BLaER1 treated with 17β-estradiol and CSF1 and Interleukin-3, amounts not matched to agents 10 nM and 100 nM (cell line): ENCODE measurements at regions not wholly inside any gene's neighbourhood (a gene's known extent, or its start where the extent isn't known, plus 50 kb on each side); places are given as distances from the start of the nearest gene placed in this dataset.

Experiments used
- H3K27ac ChIP-seq, 11 experiments: shearing (Covaris generic); formaldehyde crosslinking; 2 replicates each; pipeline ENCODE4 v1.8.1; 2022
- H3K27me3 ChIP-seq, 11 experiments: shearing (Covaris generic); formaldehyde crosslinking; 2 replicates each; pipeline ENCODE4 v1.8.1; 2022
- H3K36me3 ChIP-seq, 11 experiments: shearing (Covaris generic); formaldehyde crosslinking; 2 replicates each; pipeline ENCODE4 v1.8.1; 2022
- H3K4me1 ChIP-seq, 10 experiments: shearing (Covaris generic); formaldehyde crosslinking; 2 replicates each; pipeline ENCODE4 v1.8.1; 2022
- H3K4me2 ChIP-seq, 11 experiments: shearing (Covaris generic); formaldehyde crosslinking; 2 replicates each; pipeline ENCODE4 v1.8.1; 2022
- H3K4me3 ChIP-seq, 10 experiments: shearing (Covaris generic); formaldehyde crosslinking; 2 replicates each; pipeline ENCODE4 v1.8.1; 2022
- H3K9ac ChIP-seq, 11 experiments: shearing (Covaris generic); formaldehyde crosslinking; 2 replicates each; pipeline ENCODE4 v1.8.1; 2022
- H3K9me3 ChIP-seq, 11 experiments: shearing (Covaris generic); formaldehyde crosslinking; replicated peaks in 1 of 11; 2 replicates each; pipeline ENCODE4 v1.8.1; 2022
- H4K20me1 ChIP-seq, 11 experiments: shearing (Covaris generic); formaldehyde crosslinking; 2 replicates each; pipeline ENCODE4 v1.8.1; 2022
- Cebpa-rat ChIP-seq, 11 experiments: shearing (Covaris generic); IDR thresholded peaks; 2 replicates each; pipeline ENCODE4 v1.8.1; 2022

DNA sequence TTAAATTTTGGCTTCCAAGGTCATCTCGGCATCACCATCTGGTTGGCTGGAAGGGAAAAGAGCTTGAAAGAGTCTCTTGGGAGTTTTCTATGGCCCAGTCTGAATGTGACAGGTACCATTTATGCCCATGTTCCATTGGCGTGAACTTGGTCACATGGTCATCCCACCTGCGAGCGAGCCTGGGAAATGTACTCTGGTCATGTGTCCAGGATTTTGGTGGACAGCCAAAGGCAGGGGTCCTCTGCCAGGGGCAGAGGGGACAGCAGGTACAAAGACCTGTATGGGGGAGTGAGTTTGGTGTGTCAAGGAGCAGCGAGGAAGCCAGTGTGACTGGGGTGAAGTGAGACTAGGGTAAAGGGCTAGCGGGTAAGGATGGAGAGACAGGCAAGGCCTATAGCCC is 112.6 kb downstream of the CDC5L start:
- Histone ChIP-seq H3K9ac (no peak overlapping the region), H3K4me2 (no peak overlapping the region), H3K4me1 (0 out of 20 replicates have a peak, but pooled peaks cover 0 to under 1% (median 0%) of the 10 kb centered on the region in 10 experiments), H3K9me3 (peaks cover 0 to 5% (median 0%) of the 10 kb centered on the region in 11 experiments; a peak in 1 of 22 replicates), H3K36me3 (no peaks in the 10 kb centered on the region), H3K27ac (no peak overlapping the region), H4K20me1 (no peaks in the 10 kb centered on the region), H3K4me3 (no peak overlapping the region), H3K27me3 (no peaks in the 10 kb centered on the region)
- no peak for TF ChIP-seq Cebpa-rat (IDR thresholded peaks at IDR 0.05)

- H4K20me1 ChIP-seq: no peaks in the 10 kb centered on the region
- H3K27ac ChIP-seq: no peak overlapping the region
- H3K4me1 ChIP-seq: no peaks in the 10 kb centered on the region
- H3K27me3 ChIP-seq: no peaks in the 10 kb centered on the region
- H3K4me2 ChIP-seq: no peak overlapping the region
- no peak overlapping the region for H3K4me3 ChIP-seq
- H3K36me3 ChIP-seq: no peaks in the 10 kb centered on the region
- H3K9ac ChIP-seq: no peak overlapping the region
- H3K9me3 ChIP-seq: peaks cover 0 to 5% (median 0%) of the 10 kb centered on the region in 11 experiments; a peak in 1 of 22 replicates
- TF ChIP-seq Cebpa-rat (IDR thresholded peaks at IDR 0.05): no peak
Measured at GRCh38 chr6:44503471-44503870, 116.0 kb downstream of the CDC5L start.

DNA sequence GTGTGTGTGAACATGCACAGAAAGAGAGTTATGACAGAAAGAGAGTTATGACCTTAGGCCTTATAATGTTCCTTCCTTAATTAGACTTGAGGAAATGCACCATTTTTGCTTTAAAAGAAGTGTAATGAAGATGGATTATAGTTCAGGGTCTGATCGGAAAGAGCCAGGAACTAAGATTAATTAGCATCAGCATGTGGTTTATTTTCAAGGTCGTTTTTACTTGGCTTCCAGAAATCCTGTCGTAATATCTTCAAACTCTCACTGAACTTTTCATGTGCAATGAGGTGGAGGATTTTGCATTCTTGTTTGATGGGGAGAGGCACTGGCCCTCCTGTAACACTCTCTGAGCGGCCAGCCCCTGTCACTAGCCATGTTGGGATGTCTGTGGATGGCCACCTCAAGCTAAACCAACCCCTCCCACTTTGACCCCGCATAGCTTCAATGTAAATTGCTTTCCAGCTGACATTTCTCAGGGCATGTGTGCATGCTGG is 116.8 kb downstream of the CDC5L start:
- H3K4me2 ChIP-seq: no peak overlapping the region
- no peak overlapping the region for H3K9ac ChIP-seq
- H4K20me1 ChIP-seq: no peaks in the 10 kb centered on the region
- H3K4me1 ChIP-seq: no peaks in the 10 kb centered on the region
- H3K36me3 ChIP-seq: no peaks in the 10 kb centered on the region
- no peak for TF ChIP-seq Cebpa-rat (IDR thresholded peaks at IDR 0.05)
- no peaks in the 10 kb centered on the region for H3K27me3 ChIP-seq
- H3K9me3 ChIP-seq: peaks cover 0 to 5% (median 0%) of the 10 kb centered on the region in 11 experiments; a peak in 1 of 22 replicates
- no peak overlapping the region for H3K27ac ChIP-seq
- no peak overlapping the region for H3K4me3 ChIP-seq

- Histone ChIP-seq H3K36me3 (no peaks in the 10 kb centered on the region), H3K9ac (no peak overlapping the region), H3K9me3 (peaks cover 0 to 5% (median 0%) of the 10 kb centered on the region in 11 experiments; a peak in 1 of 22 replicates), H3K27me3 (no peaks in the 10 kb centered on the region), H3K4me3 (no peak overlapping the region), H3K4me2 (no peak overlapping the region), H3K4me1 (no peaks in the 10 kb centered on the region), H3K27ac (no peak overlapping the region), H4K20me1 (no peaks in the 10 kb centered on the region)
- TF ChIP-seq Cebpa-rat (IDR thresholded peaks at IDR 0.05): no peak
Measured at GRCh38 chr6:44505751-44506150, 118.2 kb downstream of the CDC5L start.

- TF ChIP-seq Cebpa-rat (IDR thresholded peaks at IDR 0.05): no peak
- H3K36me3 ChIP-seq: no peaks in the 10 kb centered on the region
- no peaks in the 10 kb centered on the region for H3K9me3 ChIP-seq
- no peaks in the 10 kb centered on the region for H4K20me1 ChIP-seq
- no peak overlapping the region for H3K27ac ChIP-seq
- H3K4me3 ChIP-seq: no peak overlapping the region
- no peaks in the 10 kb centered on the region for H3K4me1 ChIP-seq
- H3K4me2 ChIP-seq: no peak overlapping the region
- no peak overlapping the region for H3K9ac ChIP-seq
- no peaks in the 10 kb centered on the region for H3K27me3 ChIP-seq
Measured at GRCh38 chr6:44507014-44507413, 119.5 kb downstream of the CDC5L start.

- H3K4me1 ChIP-seq: no peaks in the 10 kb centered on the region
- no peaks in the 10 kb centered on the region for H4K20me1 ChIP-seq
- H3K36me3 ChIP-seq: no peaks in the 10 kb centered on the region
- no peak overlapping the region for H3K4me2 ChIP-seq
- H3K4me3 ChIP-seq: no peak overlapping the region
- no peaks in the 10 kb centered on the region for H3K27me3 ChIP-seq
- H3K9me3 ChIP-seq: peaks cover 0 to 5% (median 0%) of the 10 kb centered on the region in 11 experiments; a peak in 2 of 22 replicates
- TF ChIP-seq Cebpa-rat (IDR thresholded peaks at IDR 0.05): no peak
- no peak overlapping the region for H3K27ac ChIP-seq
- no peak overlapping the region for H3K9ac ChIP-seq
Measured at GRCh38 chr6:44508646-44509045, 121.1 kb downstream of the CDC5L start.

- H4K20me1 ChIP-seq: no peaks in the 10 kb centered on the region
- no peak overlapping the region for H3K4me3 ChIP-seq
- H3K4me2 ChIP-seq: no peak overlapping the region
- peaks cover 0 to 5% (median 0%) of the 10 kb centered on the region in 11 experiments; a peak in 2 of 22 replicates for H3K9me3 ChIP-seq
- H3K9ac ChIP-seq: no peak overlapping the region
- TF ChIP-seq Cebpa-rat (IDR thresholded peaks at IDR 0.05): no peak
- H3K4me1 ChIP-seq: 0 out of 20 replicates have a peak, but pooled peaks cover 0 to 7% (median 0%) of the 10 kb centered on the region in 10 experiments
- H3K27ac ChIP-seq: no peak overlapping the region
- no peaks in the 10 kb centered on the region for H3K27me3 ChIP-seq
- no peaks in the 10 kb centered on the region for H3K36me3 ChIP-seq
Measured at GRCh38 chr6:44511126-44511525, 123.6 kb downstream of the CDC5L start.

- no peak overlapping the region for H3K4me2 ChIP-seq
- H4K20me1 ChIP-seq: no peaks in the 10 kb centered on the region
- H3K9ac ChIP-seq: no peak overlapping the region
- H3K9me3 ChIP-seq: peaks cover 0 to 11% (median 9%) of the 10 kb centered on the region in 11 experiments; a peak in 7 of 22 replicates
- no peaks in the 10 kb centered on the region for H3K36me3 ChIP-seq
- no peak for TF ChIP-seq Cebpa-rat (IDR thresholded peaks at IDR 0.05)
- H3K4me1 ChIP-seq: 0 out of 20 replicates have a peak, but pooled peaks cover 0 to 7% (median 0%) of the 10 kb centered on the region in 10 experiments
- H3K27ac ChIP-seq: no peak overlapping the region
- H3K27me3 ChIP-seq: no peaks in the 10 kb centered on the region
- no peak overlapping the region for H3K4me3 ChIP-seq
Measured at GRCh38 chr6:44512868-44513741, 125.6 kb downstream of the CDC5L start.

DNA sequence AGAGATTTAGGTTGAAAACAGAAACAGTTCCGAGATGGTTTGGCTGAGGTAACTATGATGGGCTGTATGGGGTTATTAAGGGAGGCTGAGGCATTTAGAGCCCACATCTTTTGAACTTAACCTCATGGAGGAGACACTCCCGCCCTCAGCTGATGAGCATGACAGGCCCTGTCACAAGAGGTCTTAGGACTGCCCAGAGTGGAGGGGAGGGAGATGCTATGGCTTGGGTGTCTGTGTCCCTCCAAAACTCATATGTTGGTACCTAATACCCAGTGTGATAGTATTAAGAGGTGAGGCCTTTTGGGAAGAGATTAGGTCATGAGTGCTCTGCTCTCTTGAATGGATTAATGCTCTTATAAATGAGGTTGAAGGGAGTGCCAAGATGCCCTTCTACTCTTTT is 126.6 kb downstream of the CDC5L start:
- no peak overlapping the region for H3K4me3 ChIP-seq
- no peaks in the 10 kb centered on the region for H4K20me1 ChIP-seq
- H3K27me3 ChIP-seq: no peaks in the 10 kb centered on the region
- 0 out of 20 replicates have a peak, but pooled peaks cover 0 to 7% (median 0%) of the 10 kb centered on the region in 10 experiments for H3K4me1 ChIP-seq
- no peak for TF ChIP-seq Cebpa-rat (IDR thresholded peaks at IDR 0.05)
- H3K4me2 ChIP-seq: no peak overlapping the region
- H3K9ac ChIP-seq: no peak overlapping the region
- no peak overlapping the region for H3K27ac ChIP-seq
- peaks cover 4 to 21% (median 14%) of the 10 kb centered on the region in 11 experiments; a peak in 17 of 22 replicates for H3K9me3 ChIP-seq
- no peaks in the 10 kb centered on the region for H3K36me3 ChIP-seq
